Suprapubic skin (tissue), 4 donors: ENCODE measurements at regions not wholly inside any gene's neighbourhood (a gene's known extent, or its start where the extent isn't known, plus 50 kb on each side); places are given as distances from the start of the nearest gene placed in this dataset.

ENCODE experiments used
- DNase-seq, 2 donors: peaks; one replicate each; pipeline ENCODE4 v3.0.0-alpha.2; 2019; ENCODE audit warnings: low spot score in 2 of 2
- H3K27ac ChIP-seq: fragments of 200-600 bp; sonication (generic); one replicate; pipeline ENCODE4 v1.5.1; 2019
- H3K27me3 ChIP-seq: fragments of 200-600 bp; sonication (generic); one replicate; pipeline ENCODE4 v1.5.1; 2019
- H3K36me3 ChIP-seq: fragments of 200-600 bp; sonication (generic); one replicate; pipeline ENCODE4 v1.5.1; 2019
- H3K4me1 ChIP-seq: fragments of 200-600 bp; sonication (generic); one replicate; pipeline ENCODE4 v1.5.1; 2019
- H3K4me3 ChIP-seq: fragments of 200-600 bp; sonication (generic); one replicate; pipeline ENCODE4 v1.5.1; 2019; ENCODE audit warnings: mild to moderate bottlenecking
- H3K9me3 ChIP-seq: fragments of 200-600 bp; sonication (generic); one replicate; pipeline ENCODE4 v1.5.1; 2019
- EP300 ChIP-seq: sonication (generic); formaldehyde crosslinking; IDR thresholded peaks from one replicate; pipeline ENCODE4 v1.6.1; 2017; ENCODE audit warnings: antibody characterized with exemption
- POLR2A ChIP-seq, 2 donors: fragments of 450-650 bp; IDR thresholded peaks; one replicate each; pipeline ENCODE4 v1.6.1; 2017; ENCODE audit warnings: antibody characterized with exemption in 2 of 2, mild to moderate bottlenecking in 2 of 2, moderate library complexity in 2 of 2
- POLR2AphosphoS5 ChIP-seq, 3 donors: sonication (generic); formaldehyde crosslinking; IDR thresholded peaks; one replicate each; pipeline ENCODE4 v1.6.1; 2017; ENCODE audit warnings: antibody characterized with exemption in 3 of 3
- WGBS: methylation state at CpG from one replicate; pipeline ENCODE4 v1.1.5; 2018; 5-methylcytosine and 5-hydroxymethylcytosine counted together
- TF ChIP-seq, protein P1 (sequence below), 2 donors: fragments of 200-600 bp in 1 of 2; fragments of 450-650 bp in 1 of 2; sonication (generic) in 1 of 2; IDR thresholded peaks; one replicate each; pipeline ENCODE4 v1.5.1; 2016 to 2019; ENCODE audit warnings: antibody characterized with exemption in 2 of 2, mild to moderate bottlenecking in 1 of 2, moderate library complexity in 1 of 2

DNA sequence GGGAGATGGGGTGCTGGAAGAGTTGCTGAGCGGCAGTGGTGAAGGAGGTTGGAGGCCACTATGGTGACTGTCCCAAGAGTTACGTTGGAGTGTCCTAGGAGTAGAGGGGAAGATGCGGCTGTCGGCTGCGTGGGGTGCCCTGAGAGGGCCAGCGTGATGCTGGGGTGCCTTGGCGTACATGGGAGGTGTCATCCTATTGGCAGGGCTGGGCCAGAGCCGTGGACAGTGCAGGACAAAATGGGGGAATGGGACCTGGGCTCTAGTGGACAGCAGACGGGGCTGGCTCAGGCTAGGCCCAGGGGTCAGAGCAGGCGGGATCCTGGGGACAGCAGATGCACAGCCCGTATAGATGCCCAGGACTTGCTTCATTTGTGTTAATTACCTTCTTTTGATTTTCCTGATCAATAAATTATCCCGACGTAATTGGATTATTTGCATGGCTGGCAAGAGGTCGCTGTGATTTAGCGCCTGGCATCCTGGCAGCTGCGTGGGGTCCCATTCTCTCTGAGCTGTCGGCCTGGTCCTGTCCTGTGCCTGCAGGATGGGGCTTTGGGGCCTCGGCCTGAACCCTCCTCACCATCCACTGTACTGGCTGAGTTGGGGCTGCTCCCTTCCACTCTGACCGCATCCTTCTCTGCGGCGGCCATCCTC is 203.9 kb upstream of the C14orf180 start:
- TF ChIP-seq, protein P1, sequence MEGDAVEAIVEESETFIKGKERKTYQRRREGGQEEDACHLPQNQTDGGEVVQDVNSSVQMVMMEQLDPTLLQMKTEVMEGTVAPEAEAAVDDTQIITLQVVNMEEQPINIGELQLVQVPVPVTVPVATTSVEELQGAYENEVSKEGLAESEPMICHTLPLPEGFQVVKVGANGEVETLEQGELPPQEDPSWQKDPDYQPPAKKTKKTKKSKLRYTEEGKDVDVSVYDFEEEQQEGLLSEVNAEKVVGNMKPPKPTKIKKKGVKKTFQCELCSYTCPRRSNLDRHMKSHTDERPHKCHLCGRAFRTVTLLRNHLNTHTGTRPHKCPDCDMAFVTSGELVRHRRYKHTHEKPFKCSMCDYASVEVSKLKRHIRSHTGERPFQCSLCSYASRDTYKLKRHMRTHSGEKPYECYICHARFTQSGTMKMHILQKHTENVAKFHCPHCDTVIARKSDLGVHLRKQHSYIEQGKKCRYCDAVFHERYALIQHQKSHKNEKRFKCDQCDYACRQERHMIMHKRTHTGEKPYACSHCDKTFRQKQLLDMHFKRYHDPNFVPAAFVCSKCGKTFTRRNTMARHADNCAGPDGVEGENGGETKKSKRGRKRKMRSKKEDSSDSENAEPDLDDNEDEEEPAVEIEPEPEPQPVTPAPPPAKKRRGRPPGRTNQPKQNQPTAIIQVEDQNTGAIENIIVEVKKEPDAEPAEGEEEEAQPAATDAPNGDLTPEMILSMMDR (IDR thresholded peaks at IDR 0.05) = no peak
- TF ChIP-seq POLR2A (IDR thresholded peaks at IDR 0.05) (no peak), POLR2AphosphoS5 (IDR thresholded peaks at IDR 0.05) (no peak)
- Histone ChIP-seq H3K4me3 (no peak overlapping the region), H3K4me1 (no peaks in the 10 kb centered on the region), H3K9me3 (no peaks in the 10 kb centered on the region), H3K36me3 (no peaks in the 10 kb centered on the region), H3K27me3 (peaks cover 39% of the 10 kb centered on the region), H3K27ac (no peak overlapping the region)
- DNase-seq = no peak
- 93% methylated on average over 16 of the region's 21 CpGs for WGBS

- H3K4me1 ChIP-seq = no peaks in the 10 kb centered on the region
- no peak overlapping the region for H3K4me3 ChIP-seq
- H3K36me3 ChIP-seq = no peaks in the 10 kb centered on the region
- TF ChIP-seq POLR2A (IDR thresholded peaks at IDR 0.05) = no peak
- TF ChIP-seq EP300 = no peak
- TF ChIP-seq POLR2AphosphoS5 (IDR thresholded peaks at IDR 0.05) = no peak
- TF ChIP-seq, protein P1 (IDR thresholded peaks at IDR 0.05) = no peak
- peaks cover 33% of the 10 kb centered on the region for H3K27me3 ChIP-seq
- DNase-seq = no peak
- H3K27ac ChIP-seq = no peak overlapping the region
- no peaks in the 10 kb centered on the region for H3K9me3 ChIP-seq
- 82% methylated on average over 30 of the region's 31 CpGs for WGBS
Observed at GRCh38 chr14:104376202-104377140, 203.1 kb upstream of the C14orf180 start.

GRCh38 chr14:104377256-104377655 is 202.3 kb upstream of the C14orf180 start:
- Histone ChIP-seq H3K27me3 (peaks cover 32% of the 10 kb centered on the region), H3K36me3 (no peaks in the 10 kb centered on the region), H3K9me3 (no peaks in the 10 kb centered on the region), H3K4me1 (no peaks in the 10 kb centered on the region), H3K27ac (no peak overlapping the region), H3K4me3 (no peak overlapping the region)
- WGBS = 88% methylated on average over 10 of the region's 10 CpGs
- DNase-seq = no peak
- TF ChIP-seq POLR2AphosphoS5 (IDR thresholded peaks at IDR 0.05) = no peak
- TF ChIP-seq, protein P1 (IDR thresholded peaks at IDR 0.05) = no peak
- no peak for TF ChIP-seq POLR2A (IDR thresholded peaks at IDR 0.05)
- no peak for TF ChIP-seq EP300

DNA sequence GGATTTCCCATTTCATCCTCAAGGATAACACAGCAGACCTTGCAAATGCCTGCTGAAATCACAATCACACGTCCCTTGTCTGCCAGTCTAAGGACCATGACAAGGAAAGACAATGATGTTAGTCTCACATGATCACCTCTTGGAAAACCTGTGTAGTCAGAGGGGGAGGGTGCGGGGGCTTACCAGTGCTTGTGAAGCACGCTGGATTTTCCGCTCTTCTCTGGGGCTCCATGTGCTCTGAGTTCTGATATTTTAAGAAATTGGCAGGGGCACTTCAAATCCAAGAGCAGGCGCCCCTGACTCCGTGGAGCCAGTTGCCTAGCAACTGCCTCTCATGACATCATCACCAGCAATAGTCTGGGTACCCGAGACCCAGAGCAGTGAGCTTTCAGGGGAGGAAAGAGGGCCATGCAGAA is 200.9 kb upstream of the C14orf180 start:
- no peaks in the 10 kb centered on the region for H3K9me3 ChIP-seq
- peaks cover 5% of the 10 kb centered on the region for H3K4me1 ChIP-seq
- H3K27ac ChIP-seq = no peak overlapping the region
- no peak for DNase-seq
- no peaks in the 10 kb centered on the region for H3K36me3 ChIP-seq
- WGBS = 57% methylated on average over 7 of the region's 7 CpGs
- peaks cover 32% of the 10 kb centered on the region for H3K27me3 ChIP-seq
- TF ChIP-seq POLR2AphosphoS5 (IDR thresholded peaks at IDR 0.05) (no peak), POLR2A (IDR thresholded peaks at IDR 0.05) (no peak), EP300 (no peak)
- TF ChIP-seq, protein P1 (IDR thresholded peaks at IDR 0.05) = no peak
- no peak overlapping the region for H3K4me3 ChIP-seq
